MM.1S (cell line): ENCODE measurements at regions not wholly inside any gene's neighbourhood (a gene's known extent, or its start where the extent isn't known, plus 50 kb on each side); places are given as distances from the start of the nearest gene placed in this dataset.

Experiments
- EZH2 ChIP-seq: fragments of 300-600 bp; sonication (generic); optimal IDR thresholded peaks from 2 replicates; pipeline ENCODE3; 2017; ENCODE audit warnings: low read depth, mild to moderate bottlenecking, antibody characterized with exemption, low read length, mixed read lengths
- TF ChIP-seq, protein P1 (sequence below): fragments of 300-600 bp; sonication (generic); IDR thresholded peaks from 2 replicates; pipeline ENCODE4 v1.5.1; 2016; ENCODE audit warnings: antibody characterized with exemption, low read length, mixed read lengths

DNA sequence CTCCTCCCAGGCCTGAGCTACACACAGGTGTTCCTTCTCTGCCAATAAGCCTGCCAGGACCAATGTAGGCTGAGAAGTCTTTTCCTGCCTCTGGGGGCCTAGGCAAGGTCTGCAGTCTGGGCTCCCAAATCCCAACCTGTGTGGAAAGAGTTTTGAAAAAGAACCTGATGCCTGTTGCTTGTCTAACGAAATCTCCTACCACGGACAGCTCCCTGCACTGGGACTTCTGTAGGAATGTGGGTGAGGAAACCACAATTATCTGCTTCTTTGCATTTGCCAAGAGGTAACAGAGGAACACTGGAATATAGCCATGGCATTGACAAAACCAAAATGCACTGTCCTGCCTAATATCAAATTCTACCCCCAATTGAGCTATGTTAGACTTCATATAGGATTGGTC, 877.0 kb upstream of the TMEM132C start:
- TF ChIP-seq, protein P1, sequence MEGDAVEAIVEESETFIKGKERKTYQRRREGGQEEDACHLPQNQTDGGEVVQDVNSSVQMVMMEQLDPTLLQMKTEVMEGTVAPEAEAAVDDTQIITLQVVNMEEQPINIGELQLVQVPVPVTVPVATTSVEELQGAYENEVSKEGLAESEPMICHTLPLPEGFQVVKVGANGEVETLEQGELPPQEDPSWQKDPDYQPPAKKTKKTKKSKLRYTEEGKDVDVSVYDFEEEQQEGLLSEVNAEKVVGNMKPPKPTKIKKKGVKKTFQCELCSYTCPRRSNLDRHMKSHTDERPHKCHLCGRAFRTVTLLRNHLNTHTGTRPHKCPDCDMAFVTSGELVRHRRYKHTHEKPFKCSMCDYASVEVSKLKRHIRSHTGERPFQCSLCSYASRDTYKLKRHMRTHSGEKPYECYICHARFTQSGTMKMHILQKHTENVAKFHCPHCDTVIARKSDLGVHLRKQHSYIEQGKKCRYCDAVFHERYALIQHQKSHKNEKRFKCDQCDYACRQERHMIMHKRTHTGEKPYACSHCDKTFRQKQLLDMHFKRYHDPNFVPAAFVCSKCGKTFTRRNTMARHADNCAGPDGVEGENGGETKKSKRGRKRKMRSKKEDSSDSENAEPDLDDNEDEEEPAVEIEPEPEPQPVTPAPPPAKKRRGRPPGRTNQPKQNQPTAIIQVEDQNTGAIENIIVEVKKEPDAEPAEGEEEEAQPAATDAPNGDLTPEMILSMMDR = no peak
- no peak for TF ChIP-seq EZH2
